GM18508 (cell line): ENCODE measurements at regions not wholly inside any gene's neighbourhood (a gene's known extent, or its start where the extent isn't known, plus 50 kb on each side); places are given as distances from the start of the nearest gene placed in this dataset.

Source experiments
- ATAC-seq: cut with Tn5 transposase; IDR thresholded peaks from one replicate; pipeline ENCODE4 v1.9.1; 2021; ENCODE audit warnings: moderate number of reproducible peaks; ENCODE audit not compliant: insufficient read depth, unreplicated experiment

DNA sequence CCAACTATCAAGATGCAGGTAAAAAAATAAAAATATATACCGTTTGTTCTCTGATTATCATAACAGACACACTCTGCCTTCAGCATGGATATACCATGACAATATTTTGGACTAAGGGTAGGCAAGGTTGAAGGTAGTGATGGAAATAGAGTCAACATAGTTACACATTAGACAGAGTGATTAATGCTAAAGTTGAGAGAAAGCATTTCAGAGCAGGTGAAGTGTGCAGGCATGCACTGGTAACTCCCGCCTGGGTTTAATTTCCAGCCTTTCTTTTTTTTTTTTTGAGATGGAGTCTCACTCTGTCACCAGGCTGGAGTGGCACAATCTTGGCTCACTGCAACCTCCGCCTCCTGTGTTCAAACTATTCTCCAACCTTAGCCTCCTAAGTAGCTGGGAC, 458.5 kb downstream of the TLR4 start:
- ATAC-seq = no peak

DNA sequence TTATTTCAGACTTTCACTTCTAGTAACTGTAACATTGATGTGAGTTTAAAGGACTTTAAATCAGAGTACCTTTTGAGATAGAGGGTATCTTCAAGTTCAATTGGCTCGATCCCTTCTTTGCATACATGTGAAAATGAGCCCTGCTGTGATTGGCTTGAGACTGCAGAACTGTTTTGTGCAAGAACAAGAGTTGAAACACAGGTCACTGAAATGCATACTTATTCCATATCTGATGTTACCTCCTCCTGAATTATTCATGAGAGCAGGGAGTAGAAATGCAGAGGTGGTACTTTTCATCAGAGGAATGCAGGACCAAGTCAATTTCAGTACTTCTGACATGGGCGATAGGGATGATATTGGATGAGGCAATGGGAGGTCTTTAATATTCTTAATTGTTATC, 459.5 kb downstream of the TLR4 start:
- ATAC-seq = no peak

GRCh38 chr9:118165451-118165850, 461.2 kb downstream of the TLR4 start:
- ATAC-seq = no peak

GRCh38 chr9:118170032-118170955, 466.1 kb downstream of the TLR4 start:
- no peak for ATAC-seq

GRCh38 chr9:118177241-118177640, 473.0 kb downstream of the TLR4 start:
- no peak for ATAC-seq

GRCh38 chr9:118183576-118183975, 479.4 kb downstream of the TLR4 start:
- ATAC-seq = no peak

DNA sequence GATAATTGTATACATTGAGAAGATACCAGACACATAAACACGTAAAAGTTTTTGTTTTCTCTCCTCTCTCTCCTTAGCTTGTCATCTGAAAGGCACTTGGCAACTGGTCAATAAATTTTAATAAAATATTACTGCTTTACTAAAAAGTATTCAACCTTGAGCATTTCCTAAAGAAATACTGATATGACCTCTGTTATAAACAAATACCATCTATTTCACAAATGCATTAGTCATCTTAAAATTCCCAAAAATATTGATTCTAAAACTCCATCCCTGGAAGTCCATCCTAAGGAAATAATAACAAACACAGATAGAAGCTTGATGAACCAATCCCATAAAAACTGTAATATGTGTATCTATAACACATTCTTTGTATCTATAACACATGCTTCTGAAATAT, 483.2 kb downstream of the TLR4 start:
- ATAC-seq = no peak

DNA sequence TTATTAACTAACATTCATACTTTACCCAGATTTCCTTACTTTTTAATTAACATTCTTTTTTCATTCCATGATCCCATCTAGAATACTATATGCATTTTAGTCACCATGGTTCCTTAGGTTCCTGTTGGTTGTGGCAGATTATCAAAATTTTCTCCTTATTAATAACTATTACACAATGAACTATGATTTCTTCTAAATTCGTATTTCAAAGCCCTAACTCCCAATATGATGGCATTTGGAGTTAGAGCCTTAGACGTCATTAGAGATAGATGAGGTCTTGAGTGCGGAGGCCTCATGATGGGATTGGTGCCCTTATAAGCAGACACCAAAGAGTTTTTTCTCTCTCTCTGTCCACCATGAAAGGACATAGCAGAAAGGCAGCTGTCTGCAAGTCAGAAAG, 485.4 kb downstream of the TLR4 start:
- ATAC-seq = no peak

GRCh38 chr9:118192807-118193206, 488.6 kb downstream of the TLR4 start:
- no peak for ATAC-seq

DNA sequence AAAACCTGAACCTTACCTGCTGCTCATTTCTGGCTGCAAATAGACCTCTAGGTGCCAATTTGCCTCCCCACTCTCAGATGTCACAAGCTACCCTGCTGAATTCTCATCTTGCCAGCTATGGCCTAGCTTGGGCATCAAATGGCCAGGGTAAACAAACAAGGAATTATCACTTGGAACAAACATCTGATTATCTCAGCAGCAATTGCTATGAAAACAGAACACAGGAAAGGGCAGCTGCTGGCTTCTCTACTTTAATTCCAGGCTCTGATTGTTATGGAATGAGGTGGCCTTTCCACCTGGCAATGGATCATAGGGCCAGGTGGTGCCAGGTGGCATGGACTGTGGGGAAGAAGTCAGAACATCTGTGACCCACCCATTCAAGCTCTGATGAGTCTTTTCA, 505.1 kb downstream of the TLR4 start:
- ATAC-seq = no peak

DNA sequence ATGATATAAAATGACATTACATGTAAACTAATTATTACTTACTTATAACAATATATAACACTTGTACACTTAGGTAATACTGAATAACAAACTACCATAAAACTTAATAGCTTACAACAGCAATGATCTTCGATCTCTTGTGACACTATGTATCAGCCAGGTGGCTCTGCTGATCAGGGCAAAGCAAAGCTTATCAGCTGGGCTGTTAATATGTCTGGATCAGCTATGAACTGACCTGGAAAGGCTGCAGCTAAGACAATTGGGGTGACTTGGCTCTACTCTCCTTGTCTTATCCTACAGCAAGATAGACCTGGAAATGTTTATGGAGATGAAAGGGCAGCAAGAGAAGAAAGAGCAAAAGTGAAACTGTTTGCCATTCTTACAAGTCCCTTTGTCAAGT, 511.3 kb downstream of the TLR4 start:
- no peak for ATAC-seq

GRCh38 chr9:118222375-118222774, 518.2 kb downstream of the TLR4 start:
- ATAC-seq = no peak

DNA sequence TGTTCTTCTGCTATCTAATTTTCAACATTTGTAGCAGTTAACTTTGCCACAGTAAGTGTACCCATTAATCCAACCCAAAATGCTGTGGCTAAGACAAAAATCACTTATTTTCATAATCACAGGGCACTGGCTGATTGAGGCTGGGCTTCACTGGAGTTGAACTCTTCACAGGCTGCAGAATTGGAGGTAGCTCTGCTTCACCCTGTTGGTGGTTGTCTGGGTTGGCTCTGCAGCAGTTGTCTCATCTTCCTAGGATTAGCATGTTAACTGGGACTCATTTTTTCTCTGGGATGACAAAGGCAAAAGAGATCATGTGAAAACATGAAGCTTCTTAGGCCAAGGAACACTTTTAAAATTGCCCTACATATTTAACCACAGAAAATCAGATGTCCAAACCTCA, 518.9 kb downstream of the TLR4 start:
- ATAC-seq = no peak

GRCh38 chr9:118230329-118230728, 526.1 kb downstream of the TLR4 start:
- ATAC-seq = no peak

GRCh38 chr9:118236625-118237024, 532.4 kb downstream of the TLR4 start:
- ATAC-seq = no peak

DNA sequence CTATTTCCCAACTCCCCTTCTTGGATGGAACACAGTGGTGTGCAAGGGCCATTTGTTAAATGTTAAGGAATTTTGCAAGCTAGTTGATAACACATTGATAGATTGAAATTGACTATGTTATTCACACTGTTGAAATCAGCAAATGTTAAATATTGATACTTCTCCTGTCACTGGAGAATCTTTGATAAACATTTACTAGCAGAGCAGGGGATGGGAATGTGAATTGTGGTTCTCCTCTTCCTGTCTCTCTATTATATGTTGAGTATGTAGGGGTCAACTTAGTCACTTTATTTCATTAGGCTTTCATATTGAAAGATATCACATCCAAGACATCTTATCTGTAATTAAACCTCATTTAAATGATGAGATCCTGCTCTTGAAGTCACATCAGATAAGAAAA, 533.9 kb downstream of the TLR4 start:
- no peak for ATAC-seq

DNA sequence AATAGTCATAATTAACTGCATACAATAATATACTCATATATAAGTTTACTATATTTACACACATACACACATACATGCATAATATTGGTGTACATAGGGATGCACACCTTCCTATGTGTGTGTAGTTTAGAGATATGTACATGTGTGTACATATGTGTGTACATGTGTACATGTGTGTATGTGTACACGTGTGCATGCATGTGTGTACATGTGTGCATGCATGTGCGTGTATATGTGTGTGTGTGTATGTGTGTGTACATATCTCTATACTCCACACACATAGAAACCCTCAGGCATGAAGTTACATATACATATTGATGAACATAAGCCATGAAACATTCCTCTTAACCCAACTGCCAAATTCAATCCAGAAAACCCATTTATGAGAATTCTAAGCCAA, 547.8 kb downstream of the TLR4 start:
- no peak for ATAC-seq

GRCh38 chr9:118262191-118262590, 558.0 kb downstream of the TLR4 start:
- no peak for ATAC-seq

DNA sequence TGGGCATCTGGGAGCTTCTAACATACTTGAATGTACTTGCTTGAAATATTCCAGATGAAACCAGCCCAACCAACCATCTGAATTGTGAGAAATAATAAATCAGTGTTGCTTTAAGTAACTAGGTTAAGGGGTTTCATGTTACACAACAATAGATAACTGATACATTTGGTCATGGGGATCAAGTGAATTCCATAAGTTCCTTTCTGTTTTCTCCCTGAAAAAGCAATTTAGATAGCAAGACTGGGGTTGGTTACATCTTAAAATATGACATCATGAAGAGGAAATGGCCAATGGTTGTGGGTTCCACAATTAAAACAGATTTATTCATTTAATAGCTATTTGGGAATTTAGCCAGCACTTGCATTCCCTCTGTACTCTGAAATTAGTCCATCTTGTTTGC, 559.7 kb downstream of the TLR4 start:
- ATAC-seq = no peak

DNA sequence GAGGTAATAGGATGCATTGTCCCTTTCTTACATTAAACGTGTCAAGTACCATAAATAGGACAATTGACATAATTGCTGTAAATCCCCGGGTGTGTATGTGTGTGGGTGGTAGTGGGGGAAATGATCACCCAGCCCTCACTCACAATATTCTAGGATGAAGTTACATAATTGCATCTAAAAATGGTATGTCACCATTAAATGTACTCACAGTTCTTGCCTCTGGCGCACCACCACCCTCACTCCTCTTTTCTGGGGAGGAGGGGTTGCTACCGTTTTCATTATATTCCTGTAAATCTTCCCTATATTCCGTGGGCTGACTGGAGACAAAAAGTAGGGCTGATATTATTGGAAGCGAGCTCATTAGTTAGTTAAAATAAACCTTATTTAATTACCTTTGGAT, 563.8 kb downstream of the TLR4 start:
- no peak for ATAC-seq

DNA sequence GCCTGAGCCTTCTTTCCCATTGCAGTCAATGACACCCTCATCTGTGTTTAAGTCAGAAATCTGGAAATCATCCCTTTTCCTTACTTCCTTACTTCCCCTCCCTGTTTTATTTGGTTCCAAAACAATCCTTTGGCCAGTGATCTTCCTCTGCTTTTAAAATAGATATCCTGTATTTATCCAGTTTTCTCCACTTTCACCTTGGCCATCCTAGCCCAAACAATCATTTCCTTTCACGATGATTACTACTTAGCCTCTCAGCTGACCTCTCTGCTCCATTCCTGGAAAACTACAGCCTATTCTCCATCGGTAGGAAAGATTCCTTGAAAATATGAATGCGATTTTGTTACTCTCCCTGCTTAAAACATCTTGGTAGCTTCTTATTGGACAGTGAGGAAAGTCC, 565.4 kb downstream of the TLR4 start:
- ATAC-seq = no peak

GRCh38 chr9:118271331-118271730, 567.1 kb downstream of the TLR4 start:
- no peak for ATAC-seq
